NOMO-1 (cell line): ENCODE measurements at regions not wholly inside any gene's neighbourhood (a gene's known extent, or its start where the extent isn't known, plus 50 kb on each side); places are given as distances from the start of the nearest gene placed in this dataset.
"Not testable (repeated sequence)": the region's sequence is repeated elsewhere in the genome, so short reads cannot be mapped to it uniquely, and the experiment has no call there.

ENCODE experiments used
- DNase-seq, 2 experiments: peaks; one replicate each; lab custom pipeline; 2025; ENCODE audit not compliant: unreplicated experiment in 2 of 2; lab: John Stamatoyannopoulos, UW

DNA sequence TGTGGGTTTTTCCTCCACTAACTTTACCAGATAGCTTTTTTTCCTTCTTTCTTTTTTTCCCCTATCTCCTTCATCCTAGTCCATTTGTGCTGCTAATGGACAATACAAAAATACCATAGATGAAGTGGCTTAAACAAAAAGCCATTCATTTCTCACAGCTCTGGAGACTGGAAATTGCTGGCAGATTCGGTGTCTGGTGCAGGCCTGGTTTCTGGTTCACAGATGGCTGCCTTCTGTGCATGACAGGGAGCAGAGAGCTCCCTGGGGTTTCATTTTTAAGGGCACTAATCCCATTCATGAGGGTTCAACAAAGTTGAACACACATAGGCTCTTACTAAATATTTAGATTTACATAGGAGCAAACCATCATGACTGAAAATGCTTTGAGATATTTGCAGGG lies 467.4 kb downstream of the TYW1 start:
- DNase-seq, result no peak

DNA sequence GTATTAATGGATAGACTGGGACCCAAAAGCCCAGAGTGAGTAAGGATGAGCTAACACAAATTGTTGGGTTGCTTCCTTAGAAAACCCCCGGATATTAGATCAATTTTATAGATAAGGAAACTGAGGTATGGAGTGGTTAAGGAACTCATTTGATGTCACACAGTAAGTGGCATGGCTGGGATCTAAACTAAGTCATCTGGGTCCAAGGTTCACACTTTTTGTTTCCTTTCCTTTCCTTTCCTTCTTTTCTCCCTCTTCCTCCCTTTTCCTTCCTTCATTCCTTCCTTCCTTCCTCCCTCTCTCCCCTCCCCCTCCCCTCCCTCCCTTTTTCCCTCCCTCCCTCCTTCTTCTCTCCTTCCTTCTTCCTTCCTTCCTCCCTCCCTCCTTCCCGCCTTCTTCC lies 469.5 kb downstream of the TYW1 start:
- no peak for DNase-seq

DNA sequence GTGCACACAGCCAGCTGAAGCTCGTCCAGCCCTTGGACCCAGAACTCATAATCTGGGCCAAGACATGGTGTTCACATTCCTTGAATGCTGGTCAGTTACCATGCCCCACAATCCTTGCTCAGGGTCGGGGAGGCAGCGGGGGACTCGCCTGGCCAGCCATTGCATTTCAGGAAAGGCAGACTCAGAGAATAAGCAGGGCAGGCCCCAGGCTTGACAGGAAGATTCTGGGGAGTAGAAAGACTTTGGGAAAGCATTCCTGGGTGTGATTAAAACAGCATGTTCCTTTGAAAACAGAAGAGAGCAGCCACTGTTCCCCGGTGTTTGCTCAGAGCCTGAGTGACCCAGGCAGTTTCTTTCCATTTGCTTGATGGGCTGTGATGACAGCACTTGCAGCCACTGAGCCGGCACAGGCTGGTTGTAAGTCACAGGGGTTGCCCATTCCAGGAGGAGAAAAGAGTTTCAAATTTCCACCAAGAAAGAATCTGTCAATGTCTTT lies 473.7 kb downstream of the TYW1 start:
- no peak for DNase-seq

DNA sequence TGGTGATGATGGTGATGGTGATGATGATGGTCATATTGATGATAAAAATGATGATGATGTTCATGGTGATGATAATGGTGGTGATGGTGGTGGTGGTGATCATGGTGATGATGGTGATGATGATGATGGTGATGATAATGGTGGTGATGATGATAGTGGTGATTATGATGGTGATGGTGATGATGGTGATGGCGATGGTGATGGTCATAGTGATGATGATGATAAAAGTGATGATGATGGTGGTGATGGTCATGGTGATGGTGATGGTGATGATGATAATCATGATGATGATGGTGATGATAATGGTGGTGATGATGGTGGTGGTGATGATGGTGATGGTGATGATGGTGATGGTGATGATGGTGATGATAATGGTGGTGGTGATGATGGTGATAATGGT lies 478.7 kb downstream of the TYW1 start:
- no peak for DNase-seq

DNA sequence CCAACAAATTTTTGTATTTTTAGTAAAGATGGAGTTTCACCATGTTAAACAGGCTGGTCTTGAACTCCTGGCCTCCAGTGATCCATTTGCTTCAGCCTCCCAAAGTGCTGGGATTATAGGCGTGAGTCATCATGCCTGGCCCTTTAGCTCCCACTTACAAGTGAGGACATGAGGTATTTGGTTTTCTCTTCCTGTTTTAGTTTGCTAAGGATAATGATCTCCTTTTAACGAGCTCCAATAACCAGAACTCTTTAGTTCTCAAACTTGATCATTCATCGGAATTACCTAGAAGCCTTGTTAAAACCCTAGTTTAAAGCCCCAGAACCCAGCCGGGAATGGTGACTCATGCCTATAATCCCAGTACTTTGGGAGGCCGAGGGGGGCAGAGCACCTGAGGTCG lies 481.4 kb downstream of the TYW1 start:
- DNase-seq, result no peak

DNA sequence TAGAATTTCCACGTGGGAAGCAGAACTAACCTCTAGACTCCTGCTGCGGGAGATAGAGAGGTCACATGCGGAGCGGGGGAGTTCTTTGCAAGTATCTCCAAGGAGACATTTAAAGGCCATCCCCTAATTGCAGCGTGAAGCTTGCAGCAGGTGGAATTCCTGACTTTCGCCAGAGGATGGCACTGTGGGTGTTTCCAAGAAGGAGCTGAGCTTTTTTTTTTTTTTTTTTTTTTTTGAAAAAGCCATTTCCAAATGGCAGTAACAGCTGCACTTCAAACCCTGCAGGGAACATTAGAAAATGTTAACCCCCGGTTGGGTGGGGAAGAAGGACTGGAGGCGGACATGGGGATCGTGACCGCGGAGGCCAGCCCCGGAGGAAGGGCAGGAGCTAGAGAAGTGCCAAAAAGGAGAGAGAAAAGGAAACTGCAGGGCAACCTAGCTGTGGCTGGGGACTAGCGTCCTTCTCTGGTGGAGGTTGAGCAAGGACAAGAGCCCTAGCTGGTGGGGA lies 487.7 kb downstream of the TYW1 start:
- peak; percentile 3 to 12 for DNase-seq

DNA sequence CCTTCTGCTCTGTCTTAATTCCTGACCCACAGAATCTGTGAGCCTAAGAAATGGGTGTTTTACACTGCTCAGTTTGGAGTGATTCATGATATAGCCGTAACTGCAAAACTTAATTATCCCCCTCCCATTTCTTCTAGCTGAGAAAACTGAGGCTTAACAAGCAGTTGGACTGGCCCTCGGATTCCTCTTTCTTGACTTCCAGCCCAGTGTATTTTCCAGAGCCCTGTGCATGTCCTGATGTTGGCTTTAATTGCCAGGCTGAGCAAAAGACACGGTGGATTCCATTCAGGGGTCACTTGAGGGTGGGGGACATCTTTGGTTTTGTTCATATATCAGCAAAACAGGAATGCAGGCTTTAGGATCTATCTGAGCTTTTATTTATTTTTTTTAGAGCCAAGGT lies 489.8 kb downstream of the TYW1 start:
- no peak for DNase-seq

DNA sequence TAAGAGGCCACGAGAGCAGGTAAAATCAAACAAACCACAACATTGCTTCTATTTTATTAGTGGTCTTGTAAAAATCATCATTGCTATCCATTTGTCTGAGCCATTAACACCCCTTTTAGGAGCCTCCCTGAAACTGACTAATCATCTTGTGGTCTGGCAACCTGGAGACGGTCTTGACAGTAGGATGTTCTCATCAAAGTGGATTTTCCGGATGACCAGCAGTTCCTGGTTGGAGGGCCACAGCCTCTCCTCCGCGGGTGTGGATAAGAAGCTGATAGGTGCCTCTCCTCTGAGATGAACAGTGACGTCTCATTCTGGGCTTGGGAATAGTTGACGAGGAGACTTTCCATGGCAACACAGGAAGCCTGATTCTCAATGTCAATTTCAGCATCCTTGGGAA lies 490.7 kb downstream of the TYW1 start:
- DNase-seq, result no peak

DNA sequence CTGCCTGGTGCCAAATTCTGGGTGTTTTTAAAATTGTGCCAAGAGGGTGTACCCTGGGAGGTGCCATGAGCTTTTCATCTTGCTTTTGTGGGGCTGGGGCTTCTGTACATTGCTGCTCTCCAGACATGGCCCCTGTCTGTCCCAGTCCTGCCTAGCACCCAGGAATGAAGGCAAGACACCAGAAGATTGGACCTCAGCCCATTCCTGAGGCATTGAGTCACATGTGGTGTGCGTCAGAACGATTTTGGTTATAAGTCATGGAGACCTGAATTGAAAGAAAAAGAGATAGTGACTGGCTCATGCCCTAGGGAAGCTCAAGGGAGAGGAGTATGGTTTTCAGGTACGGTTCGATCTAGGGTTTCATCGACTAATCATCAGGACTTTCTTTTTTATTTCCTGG lies 493.2 kb downstream of the TYW1 start:
- no peak for DNase-seq

DNA sequence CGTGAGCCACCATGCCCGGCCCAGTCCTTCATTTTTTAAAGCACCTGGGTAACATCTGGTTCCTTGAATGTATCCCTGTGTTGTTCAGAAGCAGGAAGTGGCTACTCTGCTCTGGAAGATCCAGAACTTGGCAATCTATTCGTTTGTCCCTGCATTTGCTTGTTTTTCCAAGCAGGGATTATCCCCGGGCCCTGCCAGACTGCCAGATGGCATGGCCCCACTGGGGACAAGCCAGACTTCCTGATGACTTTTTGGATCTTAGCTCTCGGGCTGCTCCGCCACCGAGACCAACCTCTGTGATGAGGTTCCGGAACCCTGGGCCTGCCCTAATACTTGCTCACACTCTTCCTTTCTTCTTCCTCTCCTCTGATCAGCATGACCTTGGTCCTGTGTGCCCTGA lies 496.7 kb downstream of the TYW1 start:
- no peak for DNase-seq

DNA sequence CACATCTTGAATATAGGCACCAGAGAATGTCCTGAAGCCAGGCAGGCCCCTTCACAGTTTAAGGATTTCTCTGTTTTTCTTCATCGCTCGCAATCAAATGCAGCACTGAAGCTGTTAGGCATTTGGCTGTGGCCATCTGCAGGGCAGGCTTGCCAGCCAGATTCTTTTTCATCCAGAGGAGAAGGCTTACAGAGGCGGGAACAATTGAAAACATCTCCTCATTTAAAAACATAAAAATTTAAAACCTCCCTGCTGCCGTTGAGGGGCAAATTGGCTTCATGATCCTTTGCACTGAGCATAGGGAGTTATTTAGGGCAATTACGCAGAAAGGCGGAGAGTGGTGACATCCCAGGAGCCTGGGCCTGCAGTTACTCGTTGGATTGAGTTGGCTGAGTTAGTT lies 500.0 kb downstream of the TYW1 start:
- DNase-seq, result no peak

DNA sequence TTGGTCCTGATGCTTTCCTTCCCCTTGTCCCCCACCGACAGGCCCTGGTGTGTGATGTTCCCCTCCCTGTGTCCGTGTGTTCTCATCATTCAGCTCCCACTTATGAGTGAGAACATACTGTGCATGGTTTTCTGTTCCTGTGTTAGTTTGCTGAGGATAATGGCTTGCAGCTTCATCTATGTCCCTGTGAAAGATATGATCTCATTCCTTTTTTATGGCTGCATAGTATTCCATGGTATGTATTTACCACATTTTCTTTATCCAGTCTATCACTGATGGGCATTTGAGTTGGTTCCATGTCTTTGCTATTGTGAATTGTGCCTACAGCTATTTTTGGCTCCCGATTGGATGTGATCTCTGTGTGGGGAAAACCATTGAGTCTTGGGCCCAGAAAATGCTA lies 501.3 kb downstream of the TYW1 start:
- DNase-seq, result not testable (repeated sequence)

DNA sequence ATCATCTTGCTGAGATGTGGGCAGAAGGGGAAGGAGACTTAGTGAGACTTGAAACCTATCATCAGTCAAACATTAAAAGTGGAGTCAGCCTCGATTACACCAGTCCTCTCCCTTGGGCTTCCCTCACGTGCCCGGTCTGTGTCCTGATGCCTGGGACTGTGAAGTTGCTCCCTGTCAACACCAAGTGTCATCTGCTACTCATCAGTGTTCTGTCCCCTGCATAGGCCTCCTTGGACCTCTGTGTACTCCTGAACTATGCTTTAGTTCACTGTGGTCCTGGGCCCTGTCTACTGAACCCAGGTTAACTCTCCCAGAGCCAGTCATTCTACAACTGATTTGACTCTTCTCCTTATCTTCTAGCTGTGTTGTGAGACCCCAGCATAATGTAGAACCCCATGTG lies 506.3 kb downstream of the TYW1 start:
- no peak for DNase-seq

DNA sequence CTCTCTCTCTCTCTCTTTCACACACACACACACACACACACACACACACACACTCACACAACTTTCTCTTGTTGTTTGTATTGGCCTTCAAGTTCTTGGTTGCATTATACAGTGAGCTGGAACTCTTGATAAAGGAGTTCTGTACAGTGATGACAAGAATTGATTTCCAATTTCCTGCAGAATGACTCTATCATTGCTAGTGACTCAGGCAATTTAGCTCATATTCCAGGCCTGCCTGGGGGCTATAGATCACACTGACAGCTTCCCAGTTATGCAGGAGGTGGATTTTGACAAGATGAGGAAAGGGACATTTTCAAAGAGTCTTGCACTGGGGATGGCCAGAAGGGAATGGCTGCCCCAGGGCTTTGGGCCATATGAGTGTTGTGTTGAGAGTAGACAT lies 508.8 kb downstream of the TYW1 start:
- no peak for DNase-seq

DNA sequence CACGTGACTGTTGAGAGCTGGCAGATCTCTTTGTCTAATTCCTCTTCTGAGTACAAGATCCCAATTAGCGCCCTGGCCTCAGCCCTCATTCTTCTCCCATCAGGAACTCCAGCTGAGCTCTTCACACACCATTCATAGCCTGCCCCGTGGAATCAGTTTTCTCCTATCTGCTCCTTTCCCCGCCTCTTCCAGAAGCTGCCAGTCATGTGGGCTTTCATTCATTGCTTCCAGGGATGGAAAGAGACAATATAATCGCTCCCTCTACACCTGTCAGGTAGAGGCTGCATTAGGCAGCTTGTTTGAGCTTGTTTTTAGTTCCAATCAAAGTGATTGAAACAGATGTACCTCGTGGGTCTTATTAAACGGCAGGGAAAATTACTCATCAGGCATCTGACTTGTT lies 515.8 kb downstream of the TYW1 start:
- DNase-seq, result no peak

DNA sequence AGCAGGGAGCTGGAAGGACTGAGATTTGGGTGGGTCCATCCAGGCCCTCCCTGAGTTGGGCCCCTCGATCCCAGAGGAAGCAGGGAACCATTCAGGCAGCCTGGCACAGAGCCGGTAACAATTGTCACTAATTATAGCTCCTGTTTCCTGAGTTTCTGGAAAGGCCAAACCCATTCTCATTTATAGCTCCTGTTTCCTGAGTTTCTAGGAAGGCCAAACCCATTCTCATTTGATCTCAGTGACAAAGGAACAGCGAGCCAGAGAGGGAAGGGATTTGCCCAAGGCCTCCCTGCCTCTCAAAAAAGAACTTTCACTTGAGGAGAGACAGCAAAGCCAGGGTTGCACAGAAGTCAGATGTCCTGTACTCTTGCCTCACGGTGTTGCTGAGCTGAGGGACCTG lies 521.9 kb downstream of the TYW1 start:
- DNase-seq, result no peak

DNA sequence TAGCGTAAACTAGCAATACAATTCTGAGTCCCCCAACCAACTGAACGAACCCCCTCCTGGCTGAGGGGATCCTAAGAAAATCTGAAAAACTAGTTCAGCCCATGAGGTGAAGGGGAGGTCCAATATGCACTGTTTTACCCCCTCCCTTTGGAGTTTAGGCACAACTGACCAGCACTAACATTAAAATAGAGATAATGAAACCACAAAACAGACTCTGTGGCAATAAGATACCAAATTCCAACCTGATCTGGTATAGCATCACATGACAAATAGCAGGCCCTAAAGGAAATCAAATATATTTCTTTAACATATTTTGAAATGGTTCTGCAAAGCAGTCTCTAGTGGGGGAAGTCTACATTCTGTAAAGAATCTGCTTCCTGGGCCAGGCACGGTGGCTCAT lies 522.5 kb downstream of the TYW1 start:
- no peak for DNase-seq

DNA sequence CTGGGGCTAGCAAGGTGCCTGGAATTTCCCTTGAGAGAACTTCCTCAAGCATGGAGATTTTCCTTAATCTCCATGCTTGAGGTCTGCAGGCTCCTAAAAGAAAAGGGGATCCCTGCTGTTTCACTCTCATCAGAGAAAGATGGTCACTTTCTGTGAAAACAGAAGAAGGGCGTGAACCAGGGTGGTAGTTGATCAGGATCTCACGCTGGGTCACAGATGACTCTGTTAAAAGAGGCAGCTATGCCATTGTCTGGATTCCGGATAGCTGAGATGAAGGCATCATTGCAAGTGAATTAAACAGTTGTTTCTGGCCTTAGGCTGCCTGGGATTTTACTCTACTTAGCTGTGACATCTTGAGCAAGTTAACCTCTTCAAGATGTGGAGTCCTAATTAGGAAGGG lies 525.9 kb downstream of the TYW1 start:
- DNase-seq, result no peak

DNA sequence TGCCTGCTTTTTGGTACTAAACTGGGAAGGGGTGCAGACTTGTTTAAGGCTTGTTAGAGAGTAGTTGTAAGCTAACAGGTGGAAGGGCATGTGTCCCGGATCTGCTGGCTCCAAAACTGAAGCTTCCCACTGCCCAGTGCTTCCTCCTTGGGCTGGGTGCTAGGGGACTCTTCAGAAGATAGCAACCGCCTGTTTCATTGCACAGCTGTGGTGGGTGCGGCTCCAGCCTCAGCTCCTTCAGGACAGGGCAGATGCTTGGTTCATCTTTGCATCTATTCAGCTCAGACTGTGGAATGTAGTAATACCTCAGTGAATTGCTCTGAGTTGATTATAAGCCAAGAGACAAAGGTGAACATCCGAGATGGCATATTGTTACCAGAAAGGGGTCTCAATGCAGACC lies 527.1 kb downstream of the TYW1 start:
- no peak for DNase-seq

DNA sequence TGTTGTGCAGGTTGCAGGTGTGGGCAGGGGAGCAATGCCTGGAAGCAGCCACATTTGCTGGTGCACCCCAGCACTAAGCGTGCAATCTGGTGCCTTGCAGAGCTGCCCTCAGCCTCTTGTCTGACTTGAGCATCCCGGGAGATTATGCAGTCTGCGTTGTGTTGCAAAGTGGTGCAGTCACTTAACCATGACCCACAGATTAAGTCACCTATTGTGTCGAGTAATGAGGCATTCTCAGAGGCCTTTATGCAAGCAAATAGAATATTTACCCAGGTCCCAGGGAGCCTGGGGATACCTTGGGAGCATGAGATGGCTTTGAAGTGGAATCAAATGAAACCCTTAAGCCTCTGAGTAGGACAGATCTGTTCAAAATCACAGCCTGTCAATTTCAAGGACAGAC lies 529.0 kb downstream of the TYW1 start:
- no peak for DNase-seq

DNA sequence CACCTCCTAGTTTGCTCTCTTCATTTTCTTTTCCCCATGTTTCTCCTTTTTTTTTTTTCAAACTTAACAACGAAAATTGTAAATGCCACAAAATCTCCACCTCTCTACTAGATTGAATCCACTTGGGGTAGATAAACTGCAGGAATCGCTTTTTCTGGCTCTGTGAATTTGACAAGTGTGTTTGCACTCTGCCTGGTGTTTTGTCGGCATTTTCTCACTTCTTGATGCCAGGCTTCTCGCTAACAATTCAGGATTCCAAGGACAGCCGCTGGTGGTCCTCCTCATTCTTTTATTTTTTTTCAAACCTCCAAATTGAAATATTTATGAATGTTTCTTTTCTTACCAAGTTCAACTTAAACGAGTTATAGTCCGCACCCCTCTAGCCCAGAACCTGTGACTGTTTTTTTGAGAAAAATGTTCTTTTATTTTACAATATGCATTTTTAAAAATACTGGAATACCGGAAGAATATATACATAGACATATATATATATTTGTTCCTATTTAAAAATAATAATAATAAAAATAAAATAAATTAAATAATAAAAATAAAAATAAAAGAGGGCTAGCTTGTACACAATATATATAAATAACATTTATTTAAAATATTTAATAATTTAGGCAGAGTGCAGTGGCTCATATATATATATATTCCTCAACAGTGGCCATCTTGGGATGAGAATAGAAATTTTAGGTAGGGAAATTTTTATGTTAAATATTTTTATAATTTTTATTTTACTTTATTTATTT lies 538.8 kb downstream of the TYW1 start:
- DNase-seq, result no peak

DNA sequence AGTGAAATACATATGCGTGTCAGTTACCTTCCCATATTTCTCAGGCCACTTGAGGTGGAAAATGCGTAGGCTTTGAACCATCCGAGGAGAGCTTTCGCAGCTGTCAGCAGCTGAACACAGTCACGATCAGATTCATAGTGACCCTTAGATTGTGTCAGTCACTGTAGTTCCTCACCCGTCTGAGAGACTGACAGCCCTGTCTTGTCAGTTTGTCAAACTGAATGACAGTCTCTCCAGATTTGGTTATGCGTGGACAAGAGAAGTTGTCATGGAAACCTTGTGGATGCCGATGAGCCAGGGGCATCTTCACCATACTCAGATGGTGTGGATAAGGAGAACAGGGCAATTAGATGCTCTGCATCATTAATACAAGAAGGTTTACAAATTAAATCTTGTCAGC lies 546.3 kb downstream of the TYW1 start:
- no peak for DNase-seq
